Heart right ventricle (tissue), 16 donors: ENCODE measurements at regions not wholly inside any gene's neighbourhood (a gene's known extent, or its start where the extent isn't known, plus 50 kb on each side); places are given as distances from the start of the nearest gene placed in this dataset.
A peak's percentile ranks its signal among the peaks of the same experiment; 100 is the strongest.

Experiments
- ATAC-seq, 8 donors: fragments of 200-7000 bp; cut with Tn5 transposase; one replicate each; pipeline ENCODE4 v1.9.1; 2020; ENCODE audit warnings: mild to moderate bottlenecking in 8 of 8, moderate library complexity in 8 of 8, moderate number of reproducible peaks in 1 of 8
- DNase-seq, 2 donors: peaks; one replicate each; pipeline ENCODE4 v3.0.0-alpha.2; 2020
- H3K27ac ChIP-seq, 10 donors: fragments of 200-600 bp; sonication (generic) in 2 of 10; one replicate each; pipeline versions ENCODE4 v1.5.0 to v1.8.0; 2020 to 2022; ENCODE audit warnings: mild to moderate bottlenecking in 3 of 10
- H3K27me3 ChIP-seq, 7 donors: fragments of 200-600 bp; one replicate each; pipeline ENCODE4 v1.8.0; 2021 to 2022; ENCODE audit warnings: mild to moderate bottlenecking in 2 of 7
- H3K36me3 ChIP-seq, 9 donors: fragments of 200-600 bp; sonication (generic) in 1 of 9; one replicate each; pipeline versions ENCODE4 v1.5.0 to v1.8.0; 2020 to 2022; ENCODE audit warnings: mild to moderate bottlenecking in 2 of 9
- H3K4me1 ChIP-seq, 9 donors: fragments of 200-600 bp; sonication (generic) in 1 of 9; one replicate each; pipeline versions ENCODE4 v1.5.0 to v1.8.0; 2020 to 2022; ENCODE audit warnings: mild to moderate bottlenecking in 4 of 9
- H3K4me3 ChIP-seq, 10 donors: fragments of 200-600 bp; sonication (generic) in 2 of 10; one replicate each; pipeline versions ENCODE4 v1.5.0 to v1.8.0; 2020 to 2022; ENCODE audit warnings: mild to moderate bottlenecking in 7 of 10, moderate library complexity in 2 of 10
- H3K9me3 ChIP-seq, 11 donors: fragments of 200-600 bp in 10 of 11; sonication (generic) in 2 of 11; one replicate each; pipeline versions ENCODE4 v1.5.0 to v1.8.0; 2013 to 2022; ENCODE audit warnings: mild to moderate bottlenecking in 2 of 11, control low read depth in 1 of 11, moderate library complexity in 1 of 11
- WGBS, 2 donors: extraction: QIAGEN DNeasy Blood & Tissue Kit; methylation state at CpG; one replicate each; pipeline ENCODE4 v1.1.7; 2013; ENCODE audit warnings: inconsistent platforms in 1 of 2; 5-methylcytosine and 5-hydroxymethylcytosine counted together
- intact Hi-C, 10 donors: fragments of 100-400 bp; cut with DNase I; formaldehyde crosslinking; loops; one replicate each; pipeline versions ENCODE4 v1.11.1 to v1.14.2; 2022
- TF ChIP-seq, protein P1 (sequence below), 9 donors: fragments of 200-600 bp; sonication (generic) in 2 of 9; IDR thresholded peaks; one replicate each; pipeline versions ENCODE4 v1.5.0 to v1.8.0; 2021 to 2022; ENCODE audit warnings: antibody characterized with exemption in 9 of 9, mild to moderate bottlenecking in 5 of 9, moderate library complexity in 1 of 9
- donor health status: Arrhythmogenic right ventricular cardiomyopathy.
- donor health status: ischemic (EF 13 %, LVEDD 7.1; RV severe dilation, severe dysfunction).
- donor health status: healthy with polysubstance abuse.
- donor health status: DM: no; HTN: yes; CAD: no.
- donor health status: DM: no; HTN: no; CAD: no.
- donor health status: ischemic (EF 25% LVEDD 6.9; RV normal size, moderate dysfunction).
- donor health status: ischemic (EF 25% LVEDD 5.7; RV mildly dilated, moderate dysfunction).
- donor health status: healthy.
- donor health status: DM: yes; HTN: yes; CAD: no.
- donor health status: Ischemic cardiomyopathy.
- donor health status: ischemic (EF 35%, LVEDD 5.7; RV mildly dilated, moderate dysfunction).
- donor health status: nonischemic (EF 11% LVEDD 7.7; RV severe dilation, severe dysfunction).
- donor health status: DM: yes; HTN: yes; CAD: no.
- donor health status: PGD.
- donor health status: ischemic (EF 29% LVEDD 5.4; RV normal size, mild dysfunction).
- donor health status: nonischemic (EF 23%, LVEDD 6.1; RV moderate dilation, normal function).

DNA sequence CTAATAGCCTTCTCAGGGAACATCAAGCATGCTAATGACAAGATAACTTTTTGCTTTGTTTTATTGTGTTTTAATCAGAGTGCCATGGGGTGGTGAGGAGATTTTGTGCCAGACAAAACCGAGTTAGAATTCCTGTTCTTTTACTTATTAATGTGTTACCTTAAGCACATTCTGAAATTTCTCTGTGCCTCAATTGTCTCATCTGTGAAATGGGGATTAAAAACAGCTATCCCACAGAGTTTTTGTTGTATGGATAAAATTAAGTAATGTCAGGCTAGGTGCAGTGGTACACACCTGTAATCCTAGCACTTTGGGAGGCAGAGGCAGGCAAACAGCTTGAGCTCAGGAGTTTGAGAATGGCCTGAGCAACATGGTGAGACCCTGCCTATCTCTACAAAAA lies 138.0 kb downstream of the PROX1 start:
- WGBS, 2 donors: 85 to 92% methylated on average over 1 of the region's 1 CpG
- no peaks in the 10 kb centered on the region for H3K27me3 ChIP-seq
- H3K4me1 ChIP-seq: peaks cover 0 to 7% (median 0%) of the 10 kb centered on the region in 9 donors
- no peaks in the 10 kb centered on the region for H3K36me3 ChIP-seq
- TF ChIP-seq, protein P1, sequence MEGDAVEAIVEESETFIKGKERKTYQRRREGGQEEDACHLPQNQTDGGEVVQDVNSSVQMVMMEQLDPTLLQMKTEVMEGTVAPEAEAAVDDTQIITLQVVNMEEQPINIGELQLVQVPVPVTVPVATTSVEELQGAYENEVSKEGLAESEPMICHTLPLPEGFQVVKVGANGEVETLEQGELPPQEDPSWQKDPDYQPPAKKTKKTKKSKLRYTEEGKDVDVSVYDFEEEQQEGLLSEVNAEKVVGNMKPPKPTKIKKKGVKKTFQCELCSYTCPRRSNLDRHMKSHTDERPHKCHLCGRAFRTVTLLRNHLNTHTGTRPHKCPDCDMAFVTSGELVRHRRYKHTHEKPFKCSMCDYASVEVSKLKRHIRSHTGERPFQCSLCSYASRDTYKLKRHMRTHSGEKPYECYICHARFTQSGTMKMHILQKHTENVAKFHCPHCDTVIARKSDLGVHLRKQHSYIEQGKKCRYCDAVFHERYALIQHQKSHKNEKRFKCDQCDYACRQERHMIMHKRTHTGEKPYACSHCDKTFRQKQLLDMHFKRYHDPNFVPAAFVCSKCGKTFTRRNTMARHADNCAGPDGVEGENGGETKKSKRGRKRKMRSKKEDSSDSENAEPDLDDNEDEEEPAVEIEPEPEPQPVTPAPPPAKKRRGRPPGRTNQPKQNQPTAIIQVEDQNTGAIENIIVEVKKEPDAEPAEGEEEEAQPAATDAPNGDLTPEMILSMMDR (IDR thresholded peaks at IDR 0.05): no peak
- H3K27ac ChIP-seq: no peak overlapping the region
- H3K4me3 ChIP-seq: no peak overlapping the region
- intact Hi-C loops: loop anchor here in 7 of 10 donors (2.0 to 10.0 kb wide), 8 partner anchors 141 to 1001 kb away; partner anchors contain the start of gene PROX1 (in 1 of the 7)
- ATAC-seq: no peak
- H3K9me3 ChIP-seq: peaks cover 0 to 3% (median 0%) of the 10 kb centered on the region in 11 donors
- DNase-seq: no peak

DNA sequence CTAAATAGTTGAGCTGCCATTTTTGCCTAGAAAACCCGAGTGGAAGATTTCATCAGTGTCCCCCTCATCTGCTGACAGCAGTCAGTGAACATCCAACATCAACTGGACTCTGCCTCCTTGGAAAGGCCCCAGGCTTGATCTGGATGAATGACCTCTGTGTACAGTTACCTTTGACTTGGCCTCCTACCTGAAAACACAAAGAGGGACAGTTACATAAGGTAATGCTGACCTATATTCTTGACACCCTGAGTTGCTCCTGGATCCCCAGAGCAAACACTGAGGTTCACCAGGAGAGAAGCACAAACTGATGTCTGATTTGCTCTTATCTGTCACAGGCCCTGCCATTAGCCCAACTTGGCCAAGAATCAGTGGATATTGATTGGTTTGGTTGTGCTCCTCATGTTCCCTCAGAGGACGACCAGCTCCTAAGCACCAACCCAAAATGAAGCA lies 138.9 kb downstream of the PROX1 start:
- WGBS, 2 donors: 85 to 90% methylated on average over 2 of the region's 2 CpGs
- intact Hi-C loops: loop anchor here in 6 of 10 donors (5.0 to 10.0 kb wide), 7 partner anchors 142 to 1002 kb away; partner anchors contain the start of gene PROX1 (in 1 of the 6)
- TF ChIP-seq, protein P1 (IDR thresholded peaks at IDR 0.05): no peak

DNA sequence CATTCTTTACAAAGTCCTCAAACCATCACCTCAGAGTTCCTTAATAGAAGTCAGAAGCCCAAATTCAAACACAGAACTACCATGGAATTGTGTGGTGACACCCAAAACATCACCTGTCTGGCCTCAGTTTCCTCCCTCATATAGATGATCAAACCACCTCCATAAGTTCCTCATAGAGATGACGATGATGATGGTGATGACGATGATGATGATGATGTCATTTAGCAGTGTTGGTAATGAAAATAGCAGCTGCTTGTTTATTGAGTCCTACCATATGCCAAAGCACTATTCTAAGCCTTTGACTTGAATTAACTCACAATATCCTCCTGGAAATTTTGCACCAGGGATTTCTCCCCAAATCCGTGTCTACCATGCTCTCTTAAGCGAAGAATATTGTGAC lies 139.9 kb downstream of the PROX1 start:
- H3K9me3 ChIP-seq: peaks cover 0 to 7% (median 0%) of the 10 kb centered on the region in 11 donors
- no peak for DNase-seq
- intact Hi-C loops: loop anchor here in 6 of 10 donors (5.0 to 10.0 kb wide), 7 partner anchors 143 to 1003 kb away; partner anchors contain the start of gene PROX1 (in 1 of the 6)
- TF ChIP-seq, protein P1 (IDR thresholded peaks at IDR 0.05): no peak
- no peak for ATAC-seq
- H3K27me3 ChIP-seq: no peaks in the 10 kb centered on the region
- no peak overlapping the region for H3K27ac ChIP-seq
- no peak overlapping the region for H3K4me3 ChIP-seq
- H3K36me3 ChIP-seq: no peaks in the 10 kb centered on the region
- H3K4me1 ChIP-seq: peaks cover 0 to 7% (median 0%) of the 10 kb centered on the region in 9 donors
- WGBS, 2 donors: 95 to 96% methylated on average over 4 of the region's 4 CpGs

More for the DNA sequence above, 138.9 kb downstream of the PROX1 start:
- Histone ChIP-seq H3K4me1 (peaks cover 0 to 7% (median 0%) of the 10 kb centered on the region in 9 donors), H3K36me3 (no peaks in the 10 kb centered on the region), H3K27me3 (no peaks in the 10 kb centered on the region), H3K27ac (no peak overlapping the region), H3K9me3 (peaks cover 0 to 7% (median 0%) of the 10 kb centered on the region in 11 donors), H3K4me3 (no peak overlapping the region)
- no peak for DNase-seq
- ATAC-seq: no peak

DNA sequence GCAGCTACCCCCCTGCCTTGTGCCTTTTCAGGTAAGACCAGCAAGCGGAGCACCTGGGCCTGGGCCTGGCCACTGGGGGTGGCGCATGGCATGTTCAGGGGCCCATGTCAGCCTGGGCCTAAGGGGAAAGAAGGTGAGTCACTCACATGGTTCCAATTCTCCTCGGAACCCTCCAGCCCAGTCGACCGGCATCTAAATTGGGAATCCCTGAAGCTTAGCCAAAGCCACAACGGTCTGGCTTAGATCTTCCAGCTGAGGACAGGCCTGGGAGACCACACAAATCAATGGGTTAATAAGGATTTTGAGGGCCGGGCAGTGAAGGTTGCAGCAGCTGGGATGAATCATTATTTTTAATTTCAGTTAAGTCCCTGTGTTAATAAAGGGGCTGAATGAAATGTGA lies 145.1 kb upstream of the SMYD2 start:
- Histone ChIP-seq H3K9me3 (peaks cover 0 to 3% (median 0%) of the 10 kb centered on the region in 11 donors), H3K4me1 (no peaks in the 10 kb centered on the region), H3K36me3 (no peaks in the 10 kb centered on the region), H3K27me3 (peaks cover 0 to 16% (median 0%) of the 10 kb centered on the region in 7 donors), H3K27ac (no peak overlapping the region), H3K4me3 (no peak overlapping the region)
- 49 to 54% methylated on average over 7 of the region's 7 CpGs for WGBS, 2 donors
- intact Hi-C loops: no loop called here
- ATAC-seq (peak in 4 of 8 donors; percentile 19 to 61 (median 38)), DNase-seq (no peak)
- TF ChIP-seq, protein P1 (IDR thresholded peaks at IDR 0.05): no peak
